HG03097 (cell line): ENCODE measurements at regions not wholly inside any gene's neighbourhood (a gene's known extent, or its start where the extent isn't known, plus 50 kb on each side); places are given as distances from the start of the nearest gene placed in this dataset.
A peak's percentile ranks its signal among the peaks of the same experiment; 100 is the strongest.

ENCODE experiments used
- ATAC-seq: cut with Tn5 transposase; IDR thresholded peaks from one replicate; pipeline ENCODE4 v1.9.1; 2021; ENCODE audit not compliant: unreplicated experiment, low FRiP score

GRCh38 chr2:88832311-88832991 lies 141.0 kb downstream of the RPIA start:
- peak; percentile 43 for ATAC-seq

- ATAC-seq, result no peak
These were observed 141.5 kb downstream of the RPIA start for GRCh38 chr2:88832992-88833389.

- ATAC-seq, result no peak
These were observed 142.9 kb downstream of the RPIA start for GRCh38 chr2:88834376-88834775.

DNA sequence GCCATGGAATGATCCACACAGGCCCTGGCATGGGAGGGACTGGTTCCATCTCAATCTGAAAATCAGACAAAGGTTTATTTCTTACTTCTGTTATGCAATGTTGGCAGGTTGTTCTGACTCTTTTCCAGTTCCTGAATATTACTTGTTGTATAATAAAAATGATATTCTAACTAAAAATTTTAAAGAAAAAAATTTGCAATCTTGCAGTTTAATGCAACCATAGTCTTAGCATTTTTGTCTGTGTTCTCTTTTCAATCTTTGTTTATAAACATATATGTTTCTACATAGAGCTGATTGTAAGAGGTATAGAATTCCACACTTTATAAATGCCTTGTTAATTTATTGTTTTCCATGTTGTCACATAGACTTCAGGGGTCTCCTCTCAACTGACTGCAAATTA lies 143.4 kb downstream of the RPIA start:
- no peak for ATAC-seq

DNA sequence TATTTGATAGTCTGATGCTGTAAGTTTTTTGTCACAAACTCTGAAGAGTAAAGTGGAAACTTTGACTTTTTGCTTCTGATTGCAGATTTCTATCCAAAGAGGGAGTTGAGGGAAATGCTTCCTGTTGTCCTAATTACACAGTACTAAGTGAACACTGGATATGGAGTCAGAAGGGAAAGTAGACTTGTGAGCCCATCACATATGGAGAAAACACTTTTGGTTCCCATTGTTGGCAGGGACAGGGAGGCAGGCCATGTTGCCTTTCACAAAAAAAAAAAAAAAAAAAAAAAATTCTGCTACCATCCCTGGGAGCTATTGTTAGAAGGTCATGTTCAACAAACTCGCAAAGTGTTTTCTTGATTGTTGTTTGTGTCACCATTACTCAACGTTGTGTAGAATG lies 144.3 kb downstream of the RPIA start:
- no peak for ATAC-seq

GRCh38 chr2:88836351-88836750 lies 144.9 kb downstream of the RPIA start:
- ATAC-seq, result no peak

DNA sequence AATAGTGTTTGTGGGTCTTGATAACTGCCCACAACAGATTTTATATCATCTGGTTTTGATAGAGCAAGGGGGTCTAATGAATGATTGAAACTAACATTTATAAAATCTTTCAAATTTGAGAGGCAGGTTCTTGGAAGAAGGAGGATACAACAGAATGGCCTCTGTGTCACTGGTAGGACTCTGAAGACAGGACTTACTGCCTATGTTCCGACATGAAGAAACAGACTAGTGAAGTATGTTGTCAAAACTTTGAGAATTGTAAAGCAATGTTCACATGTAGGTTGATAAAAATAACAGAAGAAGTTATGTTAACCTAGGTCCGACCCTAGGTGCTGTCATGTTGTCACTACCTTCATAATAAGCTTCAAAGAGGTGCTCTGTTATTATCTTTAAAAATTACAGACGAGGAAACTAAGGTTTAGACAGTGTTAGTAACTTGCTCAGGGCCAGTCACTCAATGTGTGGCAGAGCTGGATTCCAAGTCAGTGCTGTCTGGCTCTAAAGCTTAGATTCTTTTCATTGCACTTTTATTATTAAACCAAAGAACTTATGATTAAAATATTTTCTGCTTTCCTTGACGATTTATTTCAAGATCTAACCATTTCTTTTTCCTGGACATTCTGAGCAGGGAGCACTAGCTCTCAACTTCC lies 146.2 kb downstream of the RPIA start:
- ATAC-seq, result no peak

GRCh38 chr2:88838165-88838635 lies 146.7 kb downstream of the RPIA start:
- peak; percentile 78 for ATAC-seq

- no peak for ATAC-seq
These were observed 149.9 kb downstream of the RPIA start for GRCh38 chr2:88841224-88841929.

GRCh38 chr2:88842656-88843460 lies 151.4 kb downstream of the RPIA start:
- no peak for ATAC-seq

- no peak for ATAC-seq
These were observed 152.2 kb downstream of the RPIA start for GRCh38 chr2:88843651-88844050.

- ATAC-seq, result no peak
These were observed 153.5 kb downstream of the RPIA start for GRCh38 chr2:88844960-88845359.

GRCh38 chr2:88845772-88846661 lies 154.5 kb downstream of the RPIA start:
- ATAC-seq, result peak; percentile 78

DNA sequence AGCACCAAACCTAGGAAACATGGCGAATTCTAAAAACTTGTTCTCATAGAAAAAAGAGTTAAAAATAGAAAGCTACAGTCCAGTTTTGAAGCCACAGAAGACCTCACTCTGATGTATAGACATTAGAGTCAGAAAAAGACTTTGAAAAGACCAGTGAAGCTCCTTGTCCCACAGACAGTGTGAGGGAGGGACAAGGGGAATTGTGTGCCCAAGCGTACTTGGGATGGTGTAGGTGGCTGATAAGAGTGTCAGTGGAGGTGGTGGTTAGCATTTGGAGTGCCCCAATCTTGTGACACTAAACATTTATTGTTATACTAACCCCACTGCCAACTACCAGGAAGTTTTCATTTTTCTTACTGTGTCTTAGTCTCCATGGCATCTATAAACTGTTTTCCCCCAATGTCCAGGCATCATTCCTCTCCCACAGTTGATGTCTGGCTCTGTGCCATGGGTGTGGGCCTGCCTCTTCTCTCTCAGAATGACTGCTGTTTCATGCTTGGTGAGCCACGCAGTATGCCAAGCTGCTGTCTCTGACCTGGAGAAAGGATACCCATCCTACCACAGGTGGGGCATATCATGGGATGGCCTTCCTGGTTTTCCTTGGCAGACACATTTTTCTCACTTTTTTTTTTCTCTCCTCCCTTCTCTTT lies 161.4 kb downstream of the RPIA start:
- no peak for ATAC-seq

- ATAC-seq, result no peak
These were observed 161.9 kb downstream of the RPIA start for GRCh38 chr2:88853403-88853790.

- no peak for ATAC-seq
These were observed 163.1 kb downstream of the RPIA start for GRCh38 chr2:88854528-88854927.

- ATAC-seq, result peak; percentile 37
These were observed 164.3 kb downstream of the RPIA start for GRCh38 chr2:88855620-88856408.

DNA sequence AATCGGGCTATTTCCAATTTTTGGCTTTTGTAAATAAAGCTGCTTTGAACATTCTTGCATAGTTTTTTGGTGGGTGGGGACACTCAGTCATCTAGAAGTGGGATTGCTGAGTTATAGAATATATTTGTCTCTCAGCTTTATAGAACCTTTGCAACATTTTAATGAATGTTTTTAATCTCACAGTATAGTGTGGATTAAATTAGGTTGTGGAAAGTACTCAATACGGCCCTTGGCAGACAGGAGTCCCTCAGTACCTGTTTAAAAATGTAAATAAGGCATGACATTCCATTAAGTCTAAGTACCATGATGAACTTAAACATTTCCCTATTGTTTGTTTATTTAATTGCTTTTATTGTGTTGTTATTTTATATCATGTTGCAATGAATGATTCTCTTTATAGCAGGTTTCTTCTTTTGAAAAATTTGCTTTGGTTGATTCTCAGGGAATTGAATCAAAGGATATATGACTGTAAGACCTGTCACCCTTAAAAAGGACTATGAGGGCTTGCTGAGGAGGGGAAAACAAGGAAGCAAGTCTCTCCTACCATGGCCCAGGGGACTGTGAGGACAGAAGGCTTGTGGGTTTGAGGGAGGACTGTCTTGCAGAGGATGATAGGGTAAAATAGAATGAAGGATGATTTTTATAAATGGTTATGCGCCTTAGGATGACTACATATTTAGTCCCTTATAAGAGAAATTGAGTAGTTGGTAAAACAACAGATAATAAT lies 165.1 kb downstream of the RPIA start:
- ATAC-seq, result no peak
